Common myeloid progenitor, CD34-positive (primary cell): ENCODE measurements at regions not wholly inside any gene's neighbourhood (a gene's known extent, or its start where the extent isn't known, plus 50 kb on each side); places are given as distances from the start of the nearest gene placed in this dataset.

Source experiments
- CTCF ChIA-PET: fragments of 350-600 bp; sonication (Branson Sonifier 250); formaldehyde crosslinking; loops from one replicate; lab custom pipeline; 2021; ENCODE audit warnings: antibody characterized with exemption; lab: Charles Lee
- POLR2A ChIA-PET: fragments of 350-600 bp; sonication (Branson Sonifier 250); formaldehyde crosslinking; loops from one replicate; lab custom pipeline; 2021; ENCODE audit warnings: antibody characterized with exemption; lab: Charles Lee
- DNase-seq, 3 donors: peaks; one replicate each; pipeline versions ENCODE4 v3.0.0 to v3.0.0-alpha.2; 2013
- H3K27ac ChIP-seq, 2 experiments: 1 replicate in 1 of 2; 2 replicates in 1 of 2; pipeline ENCODE4 v1.7.0; 2013; ENCODE audit warnings: inconsistent platforms in 2 of 2, low read length in 2 of 2, mild to moderate bottlenecking in 2 of 2, low read depth in 1 of 2, moderate library complexity in 1 of 2; ENCODE audit not compliant: severe bottlenecking in 2 of 2, insufficient read depth in 1 of 2, poor library complexity in 1 of 2
- H3K27me3 ChIP-seq, 5 experiments: replicated peaks in 2 of 5; 1 replicate in 3 of 5; 2 replicates in 2 of 5; pipeline versions ENCODE4 v1.6.1 to v1.7.0; 2013; ENCODE audit warnings: low read length in 4 of 5, mild to moderate bottlenecking in 2 of 5, moderate library complexity in 2 of 5, inconsistent platforms in 1 of 5; ENCODE audit not compliant: insufficient read depth in 5 of 5, control insufficient read depth in 4 of 5
- H3K36me3 ChIP-seq, 4 experiments: 1 replicate in 2 of 4; 2 replicates in 2 of 4; pipeline versions ENCODE4 v1.6.1 to v1.7.0; 2013; ENCODE audit warnings: low read length in 3 of 4, control low read depth in 1 of 4, mild to moderate bottlenecking in 1 of 4; ENCODE audit not compliant: control insufficient read depth in 4 of 4, insufficient read depth in 4 of 4
- H3K4me1 ChIP-seq, 4 experiments: 1 replicate in 3 of 4; 2 replicates in 1 of 4; pipeline versions ENCODE4 v1.6.1 to v1.7.1; 2013; ENCODE audit warnings: low read length in 3 of 4, mild to moderate bottlenecking in 3 of 4, control low read depth in 1 of 4, inconsistent platforms in 1 of 4, moderate library complexity in 1 of 4; ENCODE audit not compliant: control insufficient read depth in 4 of 4, insufficient read depth in 4 of 4; ENCODE audit errors: control extremely low read depth in 1 of 4
- H3K4me3 ChIP-seq, 7 experiments: 1 replicate in 4 of 7; 2 replicates in 3 of 7; pipeline versions ENCODE4 v1.5.1 to v1.7.0; 2013; ENCODE audit warnings: mild to moderate bottlenecking in 7 of 7, low read length in 6 of 7, moderate library complexity in 6 of 7, inconsistent platforms in 2 of 7, low read depth in 2 of 7, control low read depth in 1 of 7; ENCODE audit not compliant: insufficient read depth in 4 of 7, control insufficient read depth in 1 of 7; ENCODE audit errors: extremely low read depth in 1 of 7
- H3K9me3 ChIP-seq, 5 experiments: 1 replicate in 4 of 5; 2 replicates in 1 of 5; pipeline versions ENCODE4 v1.6.1 to v1.7.1; 2013; ENCODE audit warnings: low read length in 4 of 5, mild to moderate bottlenecking in 2 of 5, inconsistent platforms in 1 of 5, low read depth in 1 of 5, moderate library complexity in 1 of 5; ENCODE audit not compliant: control insufficient read depth in 4 of 5, insufficient read depth in 2 of 5; ENCODE audit errors: control extremely low read depth in 1 of 5
- WGBS: methylation state at CpG from one replicate; pipeline ENCODE4 v1.1.5; 2013; ENCODE audit not compliant: insufficient coverage; 5-methylcytosine and 5-hydroxymethylcytosine counted together

DNA sequence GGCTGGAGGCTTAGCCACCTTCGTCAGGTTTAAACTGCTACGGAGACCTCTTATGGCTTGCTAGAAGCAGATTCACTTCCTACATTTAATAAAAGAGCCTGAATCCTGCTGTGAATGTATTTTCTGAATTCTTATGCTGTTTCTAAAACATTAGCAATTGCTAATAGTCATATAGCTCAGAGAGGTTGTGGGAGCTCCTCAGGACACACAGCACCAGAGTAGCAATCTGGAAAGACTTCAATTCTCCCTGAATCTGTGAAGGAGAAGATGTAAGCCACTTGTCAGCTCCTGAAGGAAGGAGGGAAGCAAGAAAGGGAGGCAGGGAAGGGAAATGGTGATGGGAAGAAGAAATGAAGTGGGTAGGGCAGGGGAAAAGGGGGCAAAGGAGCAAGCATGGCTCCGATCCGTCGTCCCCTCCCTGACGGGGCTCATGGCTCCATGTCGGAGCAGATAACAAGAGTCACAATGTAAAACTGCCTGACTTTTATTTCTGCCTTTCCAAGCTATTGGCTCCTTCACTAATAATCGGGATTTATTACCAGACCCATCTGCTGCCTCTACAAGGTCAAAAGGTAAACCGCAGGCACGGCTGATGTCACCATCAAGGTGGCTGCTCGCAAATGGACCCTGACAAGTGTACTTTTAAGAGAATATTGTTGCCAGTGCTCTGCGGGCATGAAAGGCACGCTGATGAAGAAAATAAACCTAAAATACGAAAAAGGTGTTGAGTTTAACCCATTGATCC lies 656.0 kb upstream of the SALL3 start:
- Histone ChIP-seq H3K27me3 (no peaks in the 10 kb centered on the region), H3K4me3 (no peak overlapping the region), H3K4me1 (no peaks in the 10 kb centered on the region), H3K27ac (no peak overlapping the region), H3K9me3 (no peaks in the 10 kb centered on the region), H3K36me3 (no peaks in the 10 kb centered on the region)
- DNase-seq = no peak
- POLR2A ChIA-PET = no interaction called here
- WGBS = 92% methylated on average over 12 of the region's 14 CpGs
- CTCF ChIA-PET = no interaction called here

DNA sequence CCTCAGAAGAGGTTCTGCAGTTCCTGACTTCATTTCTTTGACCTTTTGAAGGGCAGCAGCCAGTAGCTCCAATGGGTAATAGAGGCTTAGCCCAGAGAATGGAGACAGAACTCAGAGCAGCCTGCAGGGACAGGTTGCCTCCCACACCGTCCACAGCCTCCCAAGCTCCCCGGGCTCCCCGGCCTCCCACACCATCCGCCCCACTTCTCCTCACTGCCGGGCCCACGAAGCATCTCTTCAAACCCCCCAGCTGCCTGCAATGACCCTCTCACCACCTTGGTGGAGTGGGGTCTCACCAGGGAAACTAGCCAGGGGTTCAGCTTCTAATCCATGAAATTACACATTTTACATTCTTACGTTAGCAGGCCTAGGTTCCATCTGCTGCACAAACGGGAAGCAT lies 652.0 kb upstream of the SALL3 start:
- Histone ChIP-seq H3K27ac (no peak overlapping the region), H3K36me3 (no peaks in the 10 kb centered on the region), H3K4me3 (no peak overlapping the region), H3K9me3 (no peaks in the 10 kb centered on the region), H3K27me3 (no peaks in the 10 kb centered on the region), H3K4me1 (no peaks in the 10 kb centered on the region)
- DNase-seq = no peak
- ChIA-PET CTCF (interaction anchor here (0.6 kb wide), 1 partner anchor 994 kb away, joined by 3 read pairs; no protein-coding TSS in a partner anchor), POLR2A (no interaction called here)
- WGBS = 98% methylated on average over 6 of the region's 8 CpGs

DNA sequence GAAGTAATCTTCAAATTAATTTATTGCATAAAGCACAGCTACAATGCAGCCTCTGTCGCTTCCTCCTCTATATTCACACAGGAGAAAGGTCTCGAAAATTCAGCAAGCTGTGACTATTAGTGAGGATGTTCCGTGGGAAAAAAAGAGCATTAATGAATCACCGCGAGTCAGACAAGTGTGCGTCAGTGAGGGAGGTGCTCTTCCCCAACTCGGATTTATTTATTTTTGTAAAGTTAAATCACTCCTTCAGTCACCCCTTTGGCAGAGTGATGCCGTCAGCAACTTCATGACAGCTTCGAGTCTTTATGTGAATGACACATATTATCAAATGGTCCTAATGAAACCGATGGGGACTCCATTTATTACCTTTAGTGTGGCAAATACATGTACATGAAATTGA lies 648.9 kb upstream of the SALL3 start:
- no peaks in the 10 kb centered on the region for H3K27me3 ChIP-seq
- no peak overlapping the region for H3K27ac ChIP-seq
- H3K36me3 ChIP-seq = no peaks in the 10 kb centered on the region
- no peaks in the 10 kb centered on the region for H3K9me3 ChIP-seq
- CTCF ChIA-PET = no interaction called here
- H3K4me3 ChIP-seq = no peak overlapping the region
- no peaks in the 10 kb centered on the region for H3K4me1 ChIP-seq
- POLR2A ChIA-PET = no interaction called here
- DNase-seq = no peak
- 100% methylated on average over 7 of the region's 10 CpGs for WGBS

DNA sequence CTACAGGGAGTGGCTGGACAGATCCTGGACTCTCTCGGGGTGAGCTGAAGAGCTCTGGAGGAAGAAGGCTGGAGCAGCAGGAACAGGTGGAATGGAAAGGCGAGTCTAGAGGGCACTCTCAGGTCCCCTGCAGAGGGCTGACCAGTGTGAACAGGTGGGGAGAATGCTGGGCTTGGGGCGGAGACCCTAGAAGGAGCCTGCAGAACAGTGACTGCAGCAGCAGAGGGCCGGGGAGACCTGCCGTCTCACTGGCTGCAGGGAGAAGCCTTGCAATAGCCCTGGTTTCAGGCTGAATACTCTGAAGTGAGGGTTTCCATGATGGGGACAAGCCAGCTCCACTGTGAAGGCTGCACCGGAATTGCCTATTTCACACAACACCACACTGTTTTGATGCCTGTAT lies 626.7 kb upstream of the SALL3 start:
- no peak for DNase-seq

DNA sequence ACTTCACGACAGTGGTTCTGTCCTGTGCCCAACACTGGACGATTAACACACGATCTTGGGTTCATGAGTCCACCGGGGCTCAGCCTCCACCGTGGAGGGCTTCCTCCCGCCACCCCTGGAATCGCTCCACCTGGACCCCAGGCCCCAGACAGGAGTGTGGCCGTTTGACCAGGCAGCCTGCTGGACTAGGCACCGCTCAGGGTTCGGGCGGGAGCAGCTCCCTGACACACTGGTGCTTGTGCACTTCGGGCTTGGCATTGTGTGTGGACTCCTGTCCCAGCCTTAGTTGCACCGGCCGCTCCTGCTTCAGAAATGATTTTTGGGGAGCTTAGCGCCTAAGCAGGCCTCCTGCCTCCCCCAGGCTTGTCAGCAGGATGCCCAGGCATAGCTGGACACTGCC lies 617.4 kb upstream of the SALL3 start:
- no peak overlapping the region for H3K27ac ChIP-seq
- H3K4me1 ChIP-seq = no peaks in the 10 kb centered on the region
- no peak for DNase-seq
- ChIA-PET CTCF (no interaction called here), POLR2A (no interaction called here)
- no peak overlapping the region for H3K4me3 ChIP-seq
- H3K36me3 ChIP-seq = no peaks in the 10 kb centered on the region
- no peaks in the 10 kb centered on the region for H3K27me3 ChIP-seq
- WGBS = 95% methylated on average over 13 of the region's 15 CpGs
- H3K9me3 ChIP-seq = peaks cover 0 to 2% (median 0%) of the 10 kb centered on the region in 5 experiments

More for the DNA sequence above, 626.7 kb upstream of the SALL3 start:
- Histone ChIP-seq H3K4me3 (no peak overlapping the region), H3K27me3 (peaks cover 0 to 1% (median 0%) of the 10 kb centered on the region in 5 experiments), H3K36me3 (no peaks in the 10 kb centered on the region), H3K4me1 (no peaks in the 10 kb centered on the region), H3K27ac (no peak overlapping the region), H3K9me3 (no peaks in the 10 kb centered on the region)
- WGBS = 77% methylated on average over 2 of the region's 6 CpGs
- ChIA-PET CTCF (no interaction called here), POLR2A (no interaction called here)

DNA sequence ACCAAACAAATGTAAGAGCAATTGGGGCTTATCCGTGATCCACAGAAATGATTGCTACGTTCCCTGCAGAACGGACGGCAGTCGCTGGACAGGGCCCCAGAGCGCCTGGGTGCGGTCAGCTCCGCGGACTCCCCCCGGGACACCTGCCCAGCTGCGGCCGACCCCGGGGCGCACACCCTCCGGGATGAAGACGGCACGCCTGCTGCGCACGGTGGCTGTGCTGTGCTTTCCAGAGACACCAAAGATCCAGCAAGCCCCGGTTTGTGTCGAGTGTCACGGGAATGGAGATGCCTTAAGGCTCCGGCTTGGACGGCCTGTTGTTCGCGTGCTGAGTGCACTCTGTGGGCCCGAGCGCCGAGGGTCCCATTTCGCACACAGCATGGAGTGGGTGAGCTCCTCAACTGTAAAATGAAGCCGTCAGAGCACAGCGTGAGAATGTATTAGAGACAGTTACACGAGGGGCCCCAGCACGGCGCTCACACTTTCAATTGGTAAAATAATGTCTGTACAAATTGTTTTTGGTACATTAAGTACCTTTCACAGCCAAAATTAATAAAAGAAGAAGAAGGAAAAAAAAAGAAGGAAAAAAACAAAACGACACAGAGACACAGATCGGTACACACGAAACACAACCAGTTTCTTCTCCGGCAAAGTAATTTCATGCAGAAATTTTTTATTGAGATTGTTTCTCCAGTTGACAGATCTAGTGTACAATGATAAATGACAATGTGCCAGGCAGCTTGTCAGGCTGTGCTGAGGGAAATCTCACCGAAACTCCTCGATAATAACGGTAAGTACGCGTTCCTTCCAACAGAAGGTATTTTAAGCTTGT lies 615.8 kb upstream of the SALL3 start:
- ChIA-PET CTCF (no interaction called here), POLR2A (no interaction called here)
- WGBS = 97% methylated on average over 39 of the region's 44 CpGs

DNA sequence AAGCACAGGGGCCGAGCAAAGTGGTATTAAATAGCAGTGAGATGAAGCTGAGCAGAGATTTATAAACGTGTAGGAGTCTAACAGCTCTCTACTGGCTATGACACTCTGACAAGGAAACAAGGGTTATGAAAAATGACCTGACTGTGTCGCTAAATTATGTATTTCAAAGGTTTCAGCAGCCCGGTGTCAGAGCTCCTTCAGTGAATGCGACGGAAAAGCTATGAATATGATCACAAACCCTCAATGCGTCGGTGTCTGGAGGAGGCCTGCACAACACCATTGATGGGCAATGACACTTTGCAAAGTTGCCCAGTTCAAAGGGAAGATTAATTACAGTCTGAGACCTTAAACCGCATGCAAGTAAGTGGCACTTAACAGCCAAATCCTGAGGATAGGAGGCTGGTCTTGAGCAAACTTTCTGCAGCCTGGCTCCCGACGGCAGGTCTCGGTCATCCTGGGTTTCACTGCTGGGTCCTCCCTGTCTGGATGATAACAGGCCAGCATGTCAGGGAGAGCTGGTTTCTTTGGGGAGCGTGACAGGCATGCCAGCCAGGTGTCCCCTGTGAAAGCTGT lies 615.1 kb upstream of the SALL3 start:
- ChIA-PET POLR2A (no interaction called here), CTCF (no interaction called here)
- H3K4me3 ChIP-seq = no peak overlapping the region
- no peaks in the 10 kb centered on the region for H3K27me3 ChIP-seq
- DNase-seq = no peak
- no peak overlapping the region for H3K27ac ChIP-seq
- no peaks in the 10 kb centered on the region for H3K4me1 ChIP-seq
- no peaks in the 10 kb centered on the region for H3K9me3 ChIP-seq
- H3K36me3 ChIP-seq = no peaks in the 10 kb centered on the region
- WGBS = 95% methylated on average over 13 of the region's 13 CpGs

More for the DNA sequence above, 615.8 kb upstream of the SALL3 start:
- DNase-seq = no peak
- Histone ChIP-seq H3K4me3 (no peak overlapping the region), H3K27ac (no peak overlapping the region), H3K9me3 (peaks cover 0 to 2% (median 0%) of the 10 kb centered on the region in 5 experiments), H3K27me3 (no peaks in the 10 kb centered on the region), H3K36me3 (no peaks in the 10 kb centered on the region), H3K4me1 (no peaks in the 10 kb centered on the region)
